ENCODE measurements at regions not wholly inside any gene's neighbourhood (a gene's known extent, or its start where the extent isn't known, plus 50 kb on each side); places are given as distances from the start of the nearest gene placed in this dataset.

DNA sequence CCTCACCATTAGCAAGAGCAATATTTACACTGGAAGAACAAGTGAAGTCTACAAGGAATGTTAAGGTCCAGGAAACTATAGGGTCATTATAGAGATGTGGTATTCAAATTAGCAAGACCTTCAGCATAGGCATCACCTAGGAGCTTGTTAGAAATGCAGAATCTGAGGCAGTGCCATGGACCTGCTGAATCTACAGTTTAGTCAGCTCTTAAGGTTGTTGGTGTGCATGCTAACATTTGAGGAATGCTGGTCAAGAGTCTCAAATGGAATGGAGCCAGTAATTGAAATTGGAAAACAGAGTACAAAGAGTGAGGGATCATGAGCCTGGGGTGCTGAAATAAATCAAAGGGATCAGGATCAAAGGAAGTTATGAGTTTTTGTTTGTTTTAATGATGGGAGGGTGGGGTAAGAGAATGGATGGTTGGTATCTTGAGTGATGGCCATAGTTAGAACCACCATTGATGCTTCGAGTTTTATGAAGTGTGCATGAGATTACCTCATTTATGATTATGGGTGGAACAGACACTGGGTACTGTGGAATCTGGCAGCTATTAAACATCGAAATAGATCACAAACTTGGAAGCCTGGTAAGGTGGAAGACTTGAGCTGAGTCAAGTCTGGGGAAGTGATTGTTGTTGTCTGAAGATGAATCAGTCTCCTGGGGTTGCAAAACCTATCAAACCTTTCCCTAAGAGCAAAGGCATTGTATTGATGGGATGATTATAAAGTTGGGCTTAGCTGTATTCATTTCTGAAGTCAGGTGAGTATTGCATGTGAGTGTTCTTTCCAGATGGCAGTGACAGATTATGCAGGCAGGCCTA, 323.3 kb upstream of the E2F7 start:
- ATAC-seq (ENCODE audit: low FRiP score) (no peak), DNase-seq (ENCODE audit: low spot score) (no peak)
- TF ChIP-seq, protein P1, sequence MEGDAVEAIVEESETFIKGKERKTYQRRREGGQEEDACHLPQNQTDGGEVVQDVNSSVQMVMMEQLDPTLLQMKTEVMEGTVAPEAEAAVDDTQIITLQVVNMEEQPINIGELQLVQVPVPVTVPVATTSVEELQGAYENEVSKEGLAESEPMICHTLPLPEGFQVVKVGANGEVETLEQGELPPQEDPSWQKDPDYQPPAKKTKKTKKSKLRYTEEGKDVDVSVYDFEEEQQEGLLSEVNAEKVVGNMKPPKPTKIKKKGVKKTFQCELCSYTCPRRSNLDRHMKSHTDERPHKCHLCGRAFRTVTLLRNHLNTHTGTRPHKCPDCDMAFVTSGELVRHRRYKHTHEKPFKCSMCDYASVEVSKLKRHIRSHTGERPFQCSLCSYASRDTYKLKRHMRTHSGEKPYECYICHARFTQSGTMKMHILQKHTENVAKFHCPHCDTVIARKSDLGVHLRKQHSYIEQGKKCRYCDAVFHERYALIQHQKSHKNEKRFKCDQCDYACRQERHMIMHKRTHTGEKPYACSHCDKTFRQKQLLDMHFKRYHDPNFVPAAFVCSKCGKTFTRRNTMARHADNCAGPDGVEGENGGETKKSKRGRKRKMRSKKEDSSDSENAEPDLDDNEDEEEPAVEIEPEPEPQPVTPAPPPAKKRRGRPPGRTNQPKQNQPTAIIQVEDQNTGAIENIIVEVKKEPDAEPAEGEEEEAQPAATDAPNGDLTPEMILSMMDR (IDR thresholded peaks at IDR 0.05), result no peak

DNA sequence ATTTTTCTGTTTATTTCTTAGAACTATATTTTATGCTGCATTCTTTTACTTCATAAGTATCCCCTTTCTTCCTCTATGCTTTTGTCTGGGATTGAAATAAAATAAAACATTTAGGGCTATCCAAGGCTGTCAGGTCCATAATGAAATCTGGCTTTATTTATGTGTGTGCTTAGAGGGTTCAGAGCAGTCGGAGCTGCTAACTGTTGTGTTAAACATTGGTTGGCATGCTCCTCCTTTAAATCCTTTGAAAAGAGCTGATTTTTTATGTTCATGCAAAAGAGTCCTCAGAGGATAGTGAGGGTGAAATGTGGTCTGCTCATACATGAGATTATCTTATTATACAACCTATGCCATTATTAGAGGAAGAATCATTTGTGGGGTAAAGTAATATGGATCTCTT, 322.3 kb upstream of the E2F7 start:
- ATAC-seq (ENCODE audit: low FRiP score) (no peak), DNase-seq (ENCODE audit: low spot score) (no peak)
- TF ChIP-seq, protein P1 (IDR thresholded peaks at IDR 0.05), result no peak

DNA sequence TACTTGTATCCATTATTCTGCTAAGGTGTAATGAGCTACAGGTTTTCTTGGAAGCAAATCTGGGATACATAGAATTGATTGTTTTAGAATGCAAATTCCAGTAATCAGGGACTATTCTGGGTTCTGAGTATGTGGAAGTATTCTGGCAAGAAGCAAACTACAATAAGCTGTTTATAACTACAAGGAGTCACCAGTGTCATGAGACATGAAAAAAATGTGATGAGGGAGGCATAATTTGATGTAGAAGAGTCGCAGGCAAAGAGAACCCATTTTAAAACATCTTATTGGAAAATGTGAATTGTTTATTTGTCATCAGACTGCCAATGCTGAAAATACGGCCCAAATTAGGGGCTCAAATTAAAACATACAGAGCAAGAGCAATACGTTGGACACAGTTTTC, 321.8 kb upstream of the E2F7 start:
- ATAC-seq (ENCODE audit: low FRiP score) (no peak), DNase-seq (ENCODE audit: low spot score) (no peak)
- TF ChIP-seq, protein P1 (IDR thresholded peaks at IDR 0.05), result no peak

DNA sequence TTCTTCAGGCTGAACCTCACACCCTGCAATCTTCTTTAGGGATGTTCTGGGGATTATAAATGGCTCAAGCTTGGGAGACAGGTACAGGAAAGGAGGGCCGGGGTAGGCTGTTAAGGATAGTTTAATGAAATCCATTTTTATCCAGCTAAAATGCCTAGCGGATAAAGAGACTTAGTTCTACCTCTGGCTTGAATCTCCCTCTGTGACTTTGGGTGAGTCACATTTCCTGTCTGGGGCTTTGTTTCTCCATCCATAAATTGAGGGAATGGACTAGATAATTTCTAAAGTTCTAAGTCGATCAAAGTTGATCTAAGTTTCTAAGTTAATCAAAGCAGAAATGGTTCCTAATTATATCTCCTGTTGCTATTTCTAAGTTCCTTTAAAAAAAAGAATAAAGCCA, 319.6 kb upstream of the E2F7 start:
- ATAC-seq (ENCODE audit: low FRiP score), result no peak
- TF ChIP-seq, protein P1 (IDR thresholded peaks at IDR 0.05), result no peak
- no peak for DNase-seq (ENCODE audit: low spot score)

DNA sequence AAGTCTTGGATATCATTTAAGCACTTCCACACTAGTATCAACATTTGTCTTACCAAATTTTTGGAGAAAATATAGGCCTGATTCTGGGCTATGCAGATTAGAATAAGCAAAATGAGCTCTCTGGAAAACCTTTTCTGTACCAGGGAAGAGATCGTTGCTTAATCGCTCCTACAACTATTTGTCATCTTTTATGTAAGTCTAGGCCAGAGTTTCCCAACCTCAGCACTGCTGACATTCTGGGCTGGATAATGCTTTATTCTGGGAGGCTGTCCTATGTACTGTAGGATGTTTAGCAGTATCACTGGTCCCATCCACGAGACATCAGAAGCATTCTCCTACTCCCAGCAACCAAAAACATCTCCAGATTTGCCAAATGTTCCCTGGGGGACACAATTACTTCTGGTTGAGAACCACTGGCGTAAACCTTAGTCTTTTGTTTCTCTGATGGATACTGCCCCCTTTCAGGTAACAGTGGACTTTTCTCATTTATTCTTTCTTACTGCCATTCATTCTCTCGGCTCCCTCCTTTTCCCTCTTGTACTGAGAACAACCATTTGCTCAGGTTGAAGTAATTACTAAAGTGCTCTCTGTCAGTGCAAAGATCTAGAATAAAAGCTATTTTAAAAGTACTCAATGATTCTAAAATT, 316.9 kb upstream of the E2F7 start:
- TF ChIP-seq, protein P1 (IDR thresholded peaks at IDR 0.05), result no peak
- no peak for ATAC-seq (ENCODE audit: low FRiP score)
- DNase-seq (ENCODE audit: low spot score), result no peak

DNA sequence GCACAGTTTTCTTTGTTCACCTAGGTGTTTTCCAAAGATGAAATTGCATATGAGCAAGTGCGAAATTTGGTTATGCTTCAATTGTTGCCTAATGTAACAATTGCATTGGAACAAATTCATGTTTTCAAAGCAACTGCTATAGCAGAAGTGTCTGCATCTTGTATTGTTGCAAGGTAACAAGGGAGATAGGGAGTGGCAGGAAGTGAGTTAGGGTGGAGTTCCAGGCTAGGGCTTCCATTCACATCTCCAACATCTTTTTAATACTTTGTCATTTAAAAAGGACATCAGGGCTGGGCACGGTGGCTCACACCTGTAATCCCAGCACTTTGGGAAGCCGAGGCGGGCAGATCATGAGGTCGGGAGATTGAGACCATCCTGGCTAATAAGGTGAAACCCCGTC, 312.3 kb upstream of the E2F7 start:
- ATAC-seq (ENCODE audit: low FRiP score), result no peak
- DNase-seq (ENCODE audit: low spot score), result no peak
- TF ChIP-seq, protein P1 (IDR thresholded peaks at IDR 0.05), result no peak

DNA sequence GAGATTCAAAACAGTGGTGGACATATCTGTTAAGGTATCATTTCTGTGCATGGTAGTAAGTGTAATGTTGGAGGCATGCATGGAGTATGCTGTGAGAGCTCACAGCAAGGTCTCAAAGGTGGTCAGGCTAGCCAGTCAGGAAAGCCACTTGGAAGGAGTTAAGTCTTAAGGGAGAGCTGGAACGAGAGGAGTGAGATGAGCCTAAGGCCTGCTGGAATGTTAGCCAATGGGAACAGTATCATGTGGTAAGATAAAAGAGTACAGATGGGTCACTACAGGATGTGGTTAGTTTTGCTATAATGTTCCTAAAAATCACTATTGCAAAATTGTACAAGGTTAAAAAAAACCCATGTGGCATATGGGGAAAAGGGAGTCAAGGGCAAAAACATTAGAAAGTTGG, 311.7 kb upstream of the E2F7 start:
- DNase-seq (ENCODE audit: low spot score), result no peak
- TF ChIP-seq, protein P1 (IDR thresholded peaks at IDR 0.05), result no peak
- no peak for ATAC-seq (ENCODE audit: low FRiP score)

Data from omental fat pad (tissue), 3 donors.